GM19438 (cell line): ENCODE measurements at regions not wholly inside any gene's neighbourhood (a gene's known extent, or its start where the extent isn't known, plus 50 kb on each side); places are given as distances from the start of the nearest gene placed in this dataset.

Experiments used
- ATAC-seq: cut with Tn5 transposase; IDR thresholded peaks from one replicate; pipeline ENCODE4 v1.9.1; 2021; ENCODE audit warnings: low read depth; ENCODE audit not compliant: unreplicated experiment

GRCh38 chr2:128489526-128490273, 171.0 kb upstream of the HS6ST1 start:
- ATAC-seq: no peak

DNA sequence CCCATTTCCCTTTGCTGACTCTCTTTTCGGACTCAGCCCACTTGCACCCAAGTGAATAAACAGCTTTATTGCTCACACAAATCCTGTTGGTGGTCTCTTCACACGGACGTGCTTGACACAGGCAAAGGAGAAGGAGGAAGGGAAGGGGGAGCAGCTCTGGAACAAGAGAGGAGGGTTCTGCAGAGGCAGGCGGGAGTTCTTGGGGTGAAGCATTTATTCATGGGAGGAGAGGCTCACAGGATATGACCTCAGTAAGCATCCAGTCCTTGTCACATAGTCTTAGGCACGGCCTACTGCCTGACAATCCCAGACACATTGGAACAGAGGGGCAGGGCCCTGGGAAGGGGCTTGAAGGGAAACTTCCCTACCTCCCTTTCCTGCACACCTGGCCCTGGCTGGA, 171.7 kb upstream of the HS6ST1 start:
- ATAC-seq: no peak

DNA sequence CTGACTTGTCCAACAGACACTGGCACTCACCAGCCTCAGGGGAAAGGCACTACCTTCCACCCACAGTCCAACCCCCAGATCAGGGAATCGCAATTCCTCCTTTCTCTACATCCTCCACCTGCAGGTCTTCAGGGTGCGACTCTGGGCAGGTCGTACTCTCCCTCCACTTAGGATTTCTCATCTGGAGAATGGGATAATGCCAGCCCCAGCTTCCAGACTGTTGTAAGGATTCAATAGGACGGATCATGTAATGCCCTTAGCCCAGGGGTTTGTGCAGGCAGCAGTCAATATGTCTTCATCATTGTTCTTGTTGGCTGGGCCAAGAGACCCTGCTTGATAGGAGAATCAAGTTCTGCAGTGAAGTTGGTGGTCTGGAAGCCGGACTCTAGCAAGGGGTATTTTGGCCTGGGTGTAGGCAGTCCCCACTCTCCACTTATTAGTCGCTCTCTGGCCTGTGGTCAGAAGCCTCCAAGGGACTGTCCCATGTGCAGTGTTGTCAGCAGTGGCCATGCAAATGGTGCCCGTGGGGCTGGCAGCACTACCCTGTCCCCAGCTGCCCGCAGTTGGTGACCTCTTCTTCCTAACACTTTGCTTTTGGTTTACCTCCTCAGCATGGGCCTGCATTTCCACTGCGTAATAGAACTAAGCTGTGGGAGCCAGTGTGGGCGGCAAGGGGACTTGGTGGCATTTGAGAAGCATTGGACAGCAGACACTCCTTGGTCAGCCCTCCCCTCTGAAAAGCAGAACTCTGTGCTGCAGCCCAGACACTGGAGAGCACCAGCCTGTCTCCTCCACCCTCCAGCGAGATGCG, 172.4 kb upstream of the HS6ST1 start:
- ATAC-seq: no peak

DNA sequence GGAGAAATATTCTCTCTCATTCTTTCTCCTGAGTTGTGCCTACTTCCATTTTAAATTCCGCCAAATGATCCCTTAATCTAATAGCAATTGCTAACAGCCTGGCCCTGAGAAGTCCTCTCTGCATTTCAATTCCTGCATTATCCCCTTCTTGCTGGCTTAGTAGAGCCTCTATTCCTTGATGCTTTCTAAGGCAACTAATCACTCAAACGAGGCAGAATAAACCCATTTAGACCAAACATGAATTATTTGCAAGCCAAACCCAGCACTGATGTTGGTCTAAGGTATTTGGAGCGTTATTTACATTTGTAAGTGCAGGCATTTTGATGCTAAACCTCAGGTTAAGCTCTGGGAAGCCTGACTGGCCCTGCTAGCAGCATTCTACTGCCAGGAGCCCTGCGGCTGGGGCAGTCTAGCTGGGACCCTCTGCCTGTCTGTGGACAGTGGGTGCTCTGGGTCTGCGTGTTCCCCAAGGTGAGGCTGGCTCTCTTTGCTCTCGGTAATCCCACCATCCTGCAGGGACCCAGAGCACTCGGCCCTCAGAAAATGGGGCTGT, 173.1 kb upstream of the HS6ST1 start:
- ATAC-seq: no peak

GRCh38 chr2:128492966-128493811, 174.5 kb upstream of the HS6ST1 start:
- no peak for ATAC-seq

DNA sequence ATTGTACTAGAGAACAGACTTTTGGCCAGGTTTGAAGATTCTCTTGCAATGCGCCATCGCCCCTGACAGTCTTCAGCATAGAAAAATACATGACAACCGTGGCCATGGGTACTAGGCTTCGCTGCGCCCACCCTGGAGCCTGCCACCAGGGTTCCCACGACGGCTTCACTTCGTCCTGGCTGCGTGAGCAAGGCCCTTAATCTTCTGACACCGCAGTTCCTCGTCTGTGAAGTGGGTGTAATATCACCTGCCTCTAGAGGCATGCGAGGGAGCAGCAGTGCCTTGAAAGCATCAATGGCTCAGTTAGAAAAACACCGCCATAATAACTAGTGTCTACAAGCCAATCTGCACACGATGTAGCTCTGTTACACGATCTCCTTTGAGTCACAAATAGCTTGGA, 175.2 kb upstream of the HS6ST1 start:
- no peak for ATAC-seq

DNA sequence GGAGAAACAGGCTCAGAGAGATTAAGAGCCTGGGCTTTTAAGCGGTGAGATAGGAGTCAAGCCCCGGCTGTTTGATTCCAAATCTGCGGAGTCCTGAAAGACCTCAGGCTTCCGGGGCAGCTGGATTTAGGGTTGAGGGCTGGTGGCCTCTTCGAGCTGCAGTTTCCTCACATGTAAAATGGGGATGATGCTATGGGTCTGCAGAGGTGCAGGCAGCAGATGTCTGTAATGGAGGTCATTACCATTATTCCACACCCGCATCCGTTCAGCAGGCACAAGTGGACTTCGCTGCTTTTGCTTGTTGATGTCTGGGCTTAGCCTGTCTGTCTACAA, 175.6 kb upstream of the HS6ST1 start:
- ATAC-seq: no peak

GRCh38 chr2:128494640-128495321, 176.1 kb upstream of the HS6ST1 start:
- no peak for ATAC-seq

- no peak for ATAC-seq
These were observed 177.4 kb upstream of the HS6ST1 start for GRCh38 chr2:128495996-128496547.

DNA sequence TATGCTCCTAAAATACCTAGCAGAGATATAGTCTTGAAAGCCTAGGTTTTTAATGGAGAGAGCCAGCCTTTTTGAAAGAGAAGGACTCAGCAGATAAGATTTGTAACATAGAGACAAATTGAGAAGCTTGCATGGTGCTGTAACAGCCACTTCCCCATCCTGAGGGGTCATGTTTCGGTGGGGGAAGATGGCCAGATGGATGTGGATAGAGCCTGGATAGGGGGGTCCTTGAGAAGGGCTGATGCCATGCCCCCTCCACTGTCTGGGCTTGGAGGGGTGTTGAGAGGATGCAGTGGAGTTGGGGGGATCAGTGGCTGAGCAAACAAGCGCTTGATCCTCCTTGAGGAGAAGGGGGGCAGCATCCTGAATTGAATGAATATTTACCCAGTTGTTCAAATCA, 178.0 kb upstream of the HS6ST1 start:
- ATAC-seq: no peak

- no peak for ATAC-seq
These were observed 178.8 kb upstream of the HS6ST1 start for GRCh38 chr2:128497461-128497860.

- ATAC-seq: no peak
These were observed 179.4 kb upstream of the HS6ST1 start for GRCh38 chr2:128498086-128498485.

GRCh38 chr2:128498589-128498988, 179.9 kb upstream of the HS6ST1 start:
- ATAC-seq: no peak

DNA sequence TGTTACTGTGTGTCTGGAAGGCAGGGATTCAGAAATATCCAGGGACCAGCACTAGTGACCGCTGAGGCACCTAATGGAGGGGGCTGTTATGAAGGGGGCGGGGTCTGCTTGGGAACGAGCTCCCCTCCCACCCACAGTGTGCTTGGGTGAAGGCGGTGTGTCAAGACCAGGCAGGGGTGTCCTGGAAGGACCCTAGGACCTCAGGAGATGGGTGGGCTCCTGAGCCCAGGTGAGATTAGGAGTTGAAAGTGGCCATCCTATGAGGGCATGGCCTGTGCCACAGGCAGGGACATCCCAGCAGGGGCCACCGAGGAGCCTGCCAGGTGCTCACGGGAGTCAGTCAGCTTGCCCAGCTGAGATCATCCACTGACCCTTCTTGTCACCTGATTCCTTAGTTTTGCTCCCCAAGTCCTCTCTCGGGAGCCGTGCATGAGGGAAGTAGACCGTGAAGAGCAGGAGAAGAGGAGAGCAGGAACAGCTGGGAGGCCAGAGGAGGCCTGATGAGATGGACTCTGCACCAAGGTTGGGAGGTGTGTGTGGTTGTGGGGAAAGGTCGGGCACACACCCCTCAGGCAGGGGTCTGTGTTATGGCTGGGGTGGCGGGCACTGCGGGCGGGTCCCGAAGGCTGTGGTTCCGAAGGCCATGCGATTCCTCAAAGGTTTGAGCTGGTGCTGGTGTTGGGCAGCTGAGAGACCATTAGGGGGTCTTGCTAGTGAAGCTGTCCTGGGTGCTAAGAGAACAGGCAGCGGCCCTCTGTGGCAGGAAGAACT, 180.9 kb upstream of the HS6ST1 start:
- no peak for ATAC-seq

DNA sequence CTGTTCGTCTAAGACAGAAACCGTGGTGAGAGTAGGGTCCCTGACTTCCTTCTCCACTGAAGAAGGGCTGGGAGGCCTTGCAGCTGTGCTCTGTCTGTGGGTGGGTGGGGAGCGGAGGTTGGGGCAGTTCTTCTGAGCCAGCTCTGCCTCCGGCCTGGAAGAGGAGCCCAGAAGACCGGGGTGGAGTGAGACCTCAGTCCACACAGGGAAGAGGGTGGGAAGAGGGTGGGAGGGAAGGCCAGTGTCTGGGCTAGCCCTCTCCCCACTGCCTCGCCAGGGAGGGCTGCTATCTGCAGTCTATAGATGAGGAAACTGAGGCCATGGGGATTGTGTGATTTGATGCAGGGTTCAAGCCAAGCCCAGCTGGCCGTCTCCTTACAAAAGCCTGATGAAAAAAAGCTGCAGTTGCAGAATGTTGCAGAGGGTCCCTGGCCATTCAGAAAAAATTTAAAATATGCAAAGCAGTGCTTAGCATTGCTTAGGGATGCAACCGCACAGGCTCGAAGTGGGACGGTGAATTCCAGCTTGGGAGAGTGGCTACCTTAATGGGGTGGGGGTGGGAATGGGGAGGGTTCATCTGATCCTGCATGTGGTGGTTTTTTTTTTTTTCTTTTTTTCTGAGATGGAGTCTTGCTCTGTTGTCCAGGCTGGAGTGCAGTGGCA, 181.6 kb upstream of the HS6ST1 start:
- ATAC-seq: no peak

GRCh38 chr2:128501006-128501690, 182.5 kb upstream of the HS6ST1 start:
- ATAC-seq: no peak

DNA sequence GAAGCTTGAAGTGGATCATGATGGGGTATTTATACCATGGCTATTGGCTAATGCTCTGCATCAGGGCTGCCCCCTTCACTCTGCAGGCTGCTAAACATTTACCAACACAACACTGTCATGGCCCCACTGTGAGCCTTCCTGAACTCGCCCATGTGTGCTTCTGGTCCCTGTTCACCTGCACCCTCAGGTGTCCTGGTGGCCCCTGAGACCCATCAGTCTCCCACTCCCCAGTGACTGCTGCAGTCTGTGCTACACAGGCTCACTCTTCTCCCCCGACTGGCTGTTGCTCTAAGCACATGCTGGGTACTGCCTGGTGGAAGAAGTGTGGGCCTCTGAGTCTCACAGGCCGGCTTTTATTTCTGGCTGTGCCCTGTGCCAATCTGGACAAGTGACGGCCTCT, 183.0 kb upstream of the HS6ST1 start:
- ATAC-seq: no peak

DNA sequence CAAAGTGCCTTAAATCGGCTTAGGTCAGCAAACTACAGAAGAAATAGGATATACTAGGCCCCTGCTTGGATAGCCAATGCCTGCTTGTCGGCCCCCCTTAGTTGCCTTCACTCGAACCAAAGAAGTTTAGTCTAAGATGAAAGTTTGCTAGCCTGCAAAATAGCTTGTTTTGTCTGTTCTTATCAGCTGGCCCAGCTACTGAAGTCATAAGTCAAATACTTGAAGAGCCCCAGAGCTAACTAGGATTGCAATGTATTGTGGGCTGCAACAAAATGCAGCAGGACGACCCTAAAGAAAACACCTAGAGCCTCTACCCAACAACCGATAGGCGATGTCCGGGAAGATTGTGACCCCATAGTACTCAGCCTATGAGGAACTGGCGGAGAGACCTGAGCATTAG, 183.5 kb upstream of the HS6ST1 start:
- ATAC-seq: no peak
